ENCODE measurements at regions not wholly inside any gene's neighbourhood (a gene's known extent, or its start where the extent isn't known, plus 50 kb on each side); places are given as distances from the start of the nearest gene placed in this dataset.
"Not testable (repeated sequence)": the region's sequence is repeated elsewhere in the genome, so short reads cannot be mapped to it uniquely, and the experiment has no call there.

DNA sequence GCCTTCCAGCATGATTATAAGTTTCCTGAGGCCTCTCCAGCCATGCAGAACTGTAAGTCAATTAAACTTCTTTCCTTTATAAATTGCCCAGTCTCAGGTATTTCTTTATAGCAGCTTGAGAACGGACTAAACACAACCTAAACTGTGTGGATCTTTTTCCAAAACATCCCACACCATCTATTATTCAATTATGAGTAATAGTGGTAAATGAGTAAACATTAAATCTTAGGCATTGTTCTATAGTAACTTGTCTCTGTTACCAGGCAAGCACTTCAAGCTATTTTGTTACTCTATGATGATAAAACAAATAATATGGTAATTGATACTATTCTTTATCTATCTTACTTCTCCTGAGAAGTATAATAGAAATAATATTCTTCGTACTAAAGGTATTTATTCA, 536.9 kb upstream of the CHAC2 start:
- Mint-ChIP-seq H3K9me3 (peaks cover 2% of the 10 kb centered on the region), H3K4me1 (no peaks in the 10 kb centered on the region), H3K4me3 (no peak overlapping the region), H3K27ac (no peak overlapping the region), H3K27me3 (peaks cover 3% of the 10 kb centered on the region), H3K36me3 (no peaks in the 10 kb centered on the region)
- DNase-seq: no peak

DNA sequence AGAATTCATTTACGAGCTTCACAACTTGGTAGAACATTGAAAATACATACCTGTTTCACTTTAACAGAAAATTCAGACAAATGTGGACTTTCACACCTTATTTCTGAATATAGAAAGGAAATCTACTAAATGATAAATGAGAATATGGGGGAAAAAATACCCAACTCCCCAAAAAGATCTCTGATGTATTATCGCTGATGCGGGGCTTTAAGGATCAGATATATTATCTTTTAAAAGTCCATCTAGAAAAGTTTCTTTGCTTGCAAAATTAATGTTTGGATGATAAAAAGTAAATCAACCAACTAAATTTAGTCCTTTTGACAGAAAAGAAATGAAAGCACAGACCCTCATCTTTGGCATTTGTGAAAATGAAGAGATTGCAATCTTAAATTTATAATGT, 540.1 kb upstream of the CHAC2 start:
- H3K27ac Mint-ChIP-seq: no peak overlapping the region
- no peaks in the 10 kb centered on the region for H3K4me1 Mint-ChIP-seq
- H3K27me3 Mint-ChIP-seq: no peaks in the 10 kb centered on the region
- no peaks in the 10 kb centered on the region for H3K9me3 Mint-ChIP-seq
- H3K4me3 Mint-ChIP-seq: no peak overlapping the region
- DNase-seq: no peak
- H3K36me3 Mint-ChIP-seq: no peaks in the 10 kb centered on the region

DNA sequence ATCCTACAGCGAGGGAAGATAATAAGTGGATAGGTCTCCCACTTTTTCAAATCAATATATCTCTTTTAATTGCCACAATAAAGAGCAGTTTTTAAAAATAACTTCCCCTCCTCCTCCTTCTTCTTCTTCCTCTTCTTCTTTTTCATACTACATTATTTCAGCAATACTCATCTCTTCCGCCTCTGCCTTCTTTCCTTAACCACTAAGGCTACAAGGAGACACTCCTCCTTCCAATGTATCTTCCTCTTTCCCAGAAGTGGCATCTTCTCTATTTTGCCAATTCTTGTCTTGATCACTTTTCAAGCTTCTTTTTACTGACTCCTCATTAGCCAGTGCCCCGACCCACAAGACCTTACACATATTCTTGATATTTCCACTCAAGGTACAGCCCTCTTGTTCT, 546.6 kb upstream of the CHAC2 start:
- H3K36me3 Mint-ChIP-seq: no peaks in the 10 kb centered on the region
- no peaks in the 10 kb centered on the region for H3K27me3 Mint-ChIP-seq
- H3K27ac Mint-ChIP-seq: no peak overlapping the region
- DNase-seq: no peak
- H3K9me3 Mint-ChIP-seq: no peaks in the 10 kb centered on the region
- no peaks in the 10 kb centered on the region for H3K4me1 Mint-ChIP-seq
- no peak overlapping the region for H3K4me3 Mint-ChIP-seq

DNA sequence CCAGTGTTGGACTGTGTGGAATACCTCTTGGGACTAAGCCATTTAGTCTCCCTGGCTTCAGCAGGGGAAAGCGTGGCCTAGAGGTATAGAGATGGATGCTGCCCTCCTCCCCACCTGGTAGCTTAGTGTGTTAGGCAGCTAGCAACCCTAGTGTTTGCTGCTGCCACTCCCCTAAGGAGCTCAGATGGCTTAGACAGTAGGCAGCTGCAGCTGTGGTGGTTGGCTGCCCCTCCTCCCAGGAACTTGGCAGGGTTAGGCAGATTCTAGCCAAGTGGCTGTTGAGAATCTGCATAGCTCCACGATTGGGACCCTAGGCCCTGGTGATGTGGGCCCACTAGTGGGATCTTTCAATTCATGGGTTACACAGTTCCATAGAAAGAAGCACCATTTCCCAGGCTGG, 550.4 kb upstream of the CHAC2 start:
- Mint-ChIP-seq H3K9me3 (peaks cover 10% of the 10 kb centered on the region), H3K4me3 (no peak overlapping the region), H3K27me3 (no peaks in the 10 kb centered on the region), H3K4me1 (no peaks in the 10 kb centered on the region), H3K36me3 (no peaks in the 10 kb centered on the region), H3K27ac (no peak overlapping the region)
- no peak for DNase-seq

DNA sequence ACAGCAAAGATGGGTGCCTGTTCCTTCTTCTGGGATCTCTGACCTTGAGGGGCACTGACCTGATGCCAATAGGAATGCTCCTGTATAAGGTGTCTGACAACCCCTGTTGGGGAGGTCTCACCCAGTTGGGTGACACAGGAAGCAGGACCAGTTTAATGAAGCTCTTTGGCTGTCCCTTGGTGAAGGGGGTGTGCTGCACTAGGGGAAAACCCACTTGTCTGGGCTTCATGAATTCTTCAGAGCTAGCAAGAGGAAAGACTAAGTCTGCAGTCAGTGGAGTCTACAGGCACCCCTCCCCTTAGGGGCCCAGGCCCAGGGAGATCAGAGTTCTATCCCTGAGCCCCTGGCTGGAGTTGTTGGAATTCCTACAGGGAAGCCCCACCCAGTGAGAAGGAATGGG, 550.8 kb upstream of the CHAC2 start:
- H3K27me3 Mint-ChIP-seq: no peaks in the 10 kb centered on the region
- no peak overlapping the region for H3K27ac Mint-ChIP-seq
- DNase-seq: no peak
- no peaks in the 10 kb centered on the region for H3K4me1 Mint-ChIP-seq
- H3K4me3 Mint-ChIP-seq: no peak overlapping the region
- no peaks in the 10 kb centered on the region for H3K36me3 Mint-ChIP-seq
- H3K9me3 Mint-ChIP-seq: peaks cover 10% of the 10 kb centered on the region

DNA sequence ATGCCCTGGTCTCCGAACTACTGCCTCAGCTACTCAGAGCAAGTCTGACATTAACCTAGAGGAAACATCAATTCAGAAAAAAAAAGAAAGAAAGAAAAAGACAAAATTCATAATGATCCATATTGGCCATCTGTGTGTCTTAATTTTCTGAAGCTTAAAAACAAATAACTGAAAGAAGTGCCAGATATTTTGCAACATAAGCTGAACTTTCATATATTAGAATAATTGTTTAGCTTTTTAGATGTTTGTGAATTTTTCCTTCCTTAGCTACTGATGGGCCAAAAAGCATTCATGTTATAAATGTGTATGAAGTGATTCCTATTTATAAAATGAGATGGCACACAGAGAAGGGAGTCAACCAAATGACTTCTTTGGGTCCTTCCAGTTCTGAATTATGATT, 555.0 kb upstream of the CHAC2 start:
- H3K36me3 Mint-ChIP-seq: no peaks in the 10 kb centered on the region
- no peaks in the 10 kb centered on the region for H3K4me1 Mint-ChIP-seq
- H3K9me3 Mint-ChIP-seq: peaks cover 10% of the 10 kb centered on the region
- no peak overlapping the region for H3K4me3 Mint-ChIP-seq
- no peak for DNase-seq
- no peak overlapping the region for H3K27ac Mint-ChIP-seq
- no peaks in the 10 kb centered on the region for H3K27me3 Mint-ChIP-seq

DNA sequence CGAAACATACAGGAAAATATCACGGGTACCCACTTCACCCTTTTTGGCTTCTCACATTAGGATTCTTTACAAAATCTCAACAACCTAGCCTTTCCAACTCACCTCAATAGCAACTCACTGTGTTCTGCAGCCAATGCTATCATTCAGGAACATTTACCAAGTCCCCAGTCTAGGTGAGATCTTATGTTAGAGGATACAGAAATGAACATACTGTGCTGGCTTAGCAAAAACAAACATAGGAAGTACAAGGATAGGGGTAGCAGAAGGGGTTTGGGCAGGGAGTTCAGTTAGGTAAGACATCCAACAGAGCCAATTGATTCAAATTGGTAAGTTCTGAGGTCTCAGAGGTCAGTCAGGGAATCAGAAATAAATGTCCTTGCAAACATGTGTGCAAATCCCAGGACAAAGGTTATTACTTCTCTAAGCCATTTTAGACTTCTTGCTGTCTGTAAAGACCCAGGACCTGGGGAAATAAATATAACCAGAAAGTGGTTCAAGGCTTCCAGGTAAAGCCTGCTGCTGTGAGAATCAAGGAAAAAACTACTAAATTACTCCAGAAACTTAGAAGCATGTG, 556.3 kb upstream of the CHAC2 start:
- no peak overlapping the region for H3K4me3 Mint-ChIP-seq
- H3K27ac Mint-ChIP-seq: no peak overlapping the region
- no peaks in the 10 kb centered on the region for H3K36me3 Mint-ChIP-seq
- H3K4me1 Mint-ChIP-seq: no peaks in the 10 kb centered on the region
- no peaks in the 10 kb centered on the region for H3K27me3 Mint-ChIP-seq
- no peak for DNase-seq
- H3K9me3 Mint-ChIP-seq: peaks cover 10% of the 10 kb centered on the region

DNA sequence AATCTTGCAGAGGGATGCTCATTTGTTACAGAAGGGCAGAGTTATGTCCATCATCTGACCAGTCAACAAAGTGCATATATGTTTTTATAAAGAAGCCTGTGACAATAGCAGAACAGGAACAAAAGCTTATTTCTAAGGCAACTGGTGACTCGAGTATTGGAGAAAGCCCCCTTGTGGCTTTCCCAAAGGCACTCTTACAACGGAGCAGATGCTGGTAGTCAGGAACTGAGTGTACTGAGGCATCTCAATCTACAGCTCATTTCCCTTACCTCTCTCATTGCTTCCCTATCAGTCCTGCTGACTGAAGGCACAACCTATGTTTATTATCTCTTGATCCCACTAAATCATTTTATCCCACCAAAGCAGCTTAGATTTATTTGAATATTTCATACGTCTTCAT, 557.1 kb upstream of the CHAC2 start:
- no peak overlapping the region for H3K4me3 Mint-ChIP-seq
- no peak for DNase-seq
- H3K36me3 Mint-ChIP-seq: no peaks in the 10 kb centered on the region
- no peaks in the 10 kb centered on the region for H3K27me3 Mint-ChIP-seq
- H3K9me3 Mint-ChIP-seq: peaks cover 10% of the 10 kb centered on the region
- H3K27ac Mint-ChIP-seq: no peak overlapping the region
- H3K4me1 Mint-ChIP-seq: no peaks in the 10 kb centered on the region

DNA sequence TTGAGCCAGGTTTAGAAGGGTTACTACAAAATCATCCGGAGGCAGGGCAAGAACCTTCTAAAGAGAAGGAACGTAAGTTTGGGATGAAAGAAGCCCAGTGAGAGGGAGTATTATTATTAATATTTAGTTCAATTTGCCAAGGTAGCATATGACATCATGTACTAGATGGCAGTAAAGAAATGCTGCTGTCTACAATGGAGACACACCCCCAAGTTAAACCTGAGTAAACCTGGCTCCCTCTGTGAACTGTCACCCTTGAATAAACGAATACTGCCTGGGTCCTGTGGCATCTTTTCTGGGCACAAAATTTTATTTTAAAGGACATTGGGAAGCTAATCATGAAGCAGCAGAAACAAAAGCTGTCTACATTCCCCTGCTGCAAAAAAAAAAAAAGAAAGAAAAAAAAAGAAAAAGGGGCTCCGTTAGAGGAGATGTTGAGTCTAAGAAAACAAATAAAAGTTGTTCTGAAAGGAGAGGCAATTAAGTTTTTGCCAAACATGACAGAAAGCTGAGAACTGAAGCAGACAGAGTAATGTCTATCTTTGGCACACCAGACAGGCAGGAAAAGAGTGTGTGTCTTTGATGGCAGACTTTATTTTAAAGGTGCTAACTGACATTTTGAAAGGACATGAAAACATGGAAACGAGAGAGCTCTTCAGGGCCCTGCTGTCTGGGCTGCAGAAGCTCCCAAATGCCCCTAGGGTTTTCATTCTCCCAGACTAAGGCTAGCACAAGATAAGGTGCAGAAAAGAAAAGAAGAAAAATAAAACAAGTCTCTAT, 557.7 kb upstream of the CHAC2 start:
- Mint-ChIP-seq H3K9me3 (peaks cover 7% of the 10 kb centered on the region), H3K36me3 (no peaks in the 10 kb centered on the region), H3K27me3 (no peaks in the 10 kb centered on the region), H3K4me3 (no peak overlapping the region), H3K27ac (no peak overlapping the region), H3K4me1 (no peaks in the 10 kb centered on the region)
- DNase-seq: no peak

DNA sequence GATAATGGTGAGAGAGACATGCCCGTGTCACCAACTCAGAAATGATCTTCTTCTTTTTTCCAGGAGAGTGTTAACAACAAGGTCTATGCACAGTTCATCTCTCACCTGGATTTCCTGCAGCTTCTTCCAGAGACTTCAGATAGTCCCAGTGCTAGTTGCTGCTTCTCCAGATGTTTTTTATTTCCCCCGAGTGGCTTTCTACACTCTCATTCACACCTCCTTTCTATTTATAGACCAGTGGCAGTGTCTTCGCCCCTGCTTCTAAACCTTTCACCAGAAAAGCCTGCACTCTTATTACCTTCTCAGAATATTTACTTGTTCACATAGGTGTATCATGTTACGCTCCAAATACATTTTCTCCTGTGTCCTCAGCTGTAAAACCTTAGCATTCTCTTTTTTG, 558.8 kb upstream of the CHAC2 start:
- H3K27ac Mint-ChIP-seq: no peak overlapping the region
- peaks cover 1% of the 10 kb centered on the region for H3K9me3 Mint-ChIP-seq
- no peaks in the 10 kb centered on the region for H3K27me3 Mint-ChIP-seq
- no peaks in the 10 kb centered on the region for H3K4me1 Mint-ChIP-seq
- no peaks in the 10 kb centered on the region for H3K36me3 Mint-ChIP-seq
- H3K4me3 Mint-ChIP-seq: no peak overlapping the region
- no peak for DNase-seq

DNA sequence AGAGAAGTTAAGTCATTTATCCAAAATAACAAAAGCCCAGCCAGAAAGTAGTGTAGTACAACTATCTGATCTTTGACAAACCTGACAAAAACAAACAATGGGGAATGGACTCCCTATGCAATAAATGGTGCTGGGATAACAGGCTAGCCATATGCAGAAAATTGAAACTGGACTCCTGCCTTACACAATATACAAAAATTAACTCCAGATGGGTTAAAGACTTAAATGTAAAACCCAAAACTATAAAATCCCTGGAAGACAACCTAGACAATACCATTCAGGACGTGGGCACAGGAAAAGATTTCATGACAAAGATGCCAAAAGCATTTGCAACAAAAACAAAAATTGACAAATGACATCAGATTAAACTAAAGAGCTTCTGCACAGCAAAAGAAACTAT, 561.4 kb upstream of the CHAC2 start:
- not testable (repeated sequence) for H3K9me3 Mint-ChIP-seq, H3K27ac Mint-ChIP-seq, H3K4me1 Mint-ChIP-seq, H3K27me3 Mint-ChIP-seq, H3K36me3 Mint-ChIP-seq, H3K4me3 Mint-ChIP-seq, DNase-seq

DNA sequence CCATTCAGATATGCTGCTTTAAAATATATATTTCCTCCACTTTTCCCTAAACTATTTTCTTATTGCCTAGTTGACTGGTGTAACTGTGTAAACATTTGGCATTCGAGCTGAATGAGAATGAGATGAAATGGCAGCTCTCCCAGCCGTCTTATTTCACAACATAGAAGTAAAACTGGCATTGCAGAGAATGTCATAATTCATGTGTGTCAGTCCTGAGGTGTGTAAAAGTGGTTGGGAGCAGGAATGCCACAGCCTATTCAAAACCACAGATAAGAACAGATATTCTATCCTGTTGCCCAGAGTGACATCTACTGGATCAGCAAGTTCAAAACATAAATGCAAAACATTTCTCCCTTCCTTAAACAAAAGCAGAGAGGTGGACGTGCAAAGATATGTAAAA, 565.5 kb upstream of the CHAC2 start:
- Mint-ChIP-seq H3K9me3 (peaks cover 1% of the 10 kb centered on the region), H3K27me3 (no peaks in the 10 kb centered on the region), H3K36me3 (no peaks in the 10 kb centered on the region), H3K4me1 (no peaks in the 10 kb centered on the region), H3K27ac (no peak overlapping the region), H3K4me3 (no peak overlapping the region)
- no peak for DNase-seq

DNA sequence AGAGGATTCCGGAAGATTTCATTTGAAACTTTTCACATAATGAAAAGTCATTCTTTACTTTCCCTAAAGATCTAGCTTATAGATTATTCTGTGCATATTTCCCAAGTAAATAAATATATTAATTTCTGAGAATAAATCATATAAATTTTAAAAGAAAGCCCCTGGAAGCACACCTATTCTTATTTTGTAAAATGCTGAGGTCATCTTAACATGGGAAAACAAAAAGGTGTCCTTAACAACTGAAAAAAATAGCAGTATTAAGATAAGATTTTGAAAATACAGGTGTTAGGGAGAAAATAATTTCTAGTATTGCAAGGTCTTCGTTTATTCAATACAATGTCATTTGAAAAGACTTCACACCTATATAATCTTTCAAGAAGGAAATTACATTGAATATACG, 567.5 kb upstream of the CHAC2 start:
- H3K4me3 Mint-ChIP-seq: no peak overlapping the region
- H3K4me1 Mint-ChIP-seq: no peaks in the 10 kb centered on the region
- no peak overlapping the region for H3K27ac Mint-ChIP-seq
- DNase-seq: no peak
- H3K9me3 Mint-ChIP-seq: peaks cover 1% of the 10 kb centered on the region
- H3K27me3 Mint-ChIP-seq: no peaks in the 10 kb centered on the region
- no peaks in the 10 kb centered on the region for H3K36me3 Mint-ChIP-seq

DNA sequence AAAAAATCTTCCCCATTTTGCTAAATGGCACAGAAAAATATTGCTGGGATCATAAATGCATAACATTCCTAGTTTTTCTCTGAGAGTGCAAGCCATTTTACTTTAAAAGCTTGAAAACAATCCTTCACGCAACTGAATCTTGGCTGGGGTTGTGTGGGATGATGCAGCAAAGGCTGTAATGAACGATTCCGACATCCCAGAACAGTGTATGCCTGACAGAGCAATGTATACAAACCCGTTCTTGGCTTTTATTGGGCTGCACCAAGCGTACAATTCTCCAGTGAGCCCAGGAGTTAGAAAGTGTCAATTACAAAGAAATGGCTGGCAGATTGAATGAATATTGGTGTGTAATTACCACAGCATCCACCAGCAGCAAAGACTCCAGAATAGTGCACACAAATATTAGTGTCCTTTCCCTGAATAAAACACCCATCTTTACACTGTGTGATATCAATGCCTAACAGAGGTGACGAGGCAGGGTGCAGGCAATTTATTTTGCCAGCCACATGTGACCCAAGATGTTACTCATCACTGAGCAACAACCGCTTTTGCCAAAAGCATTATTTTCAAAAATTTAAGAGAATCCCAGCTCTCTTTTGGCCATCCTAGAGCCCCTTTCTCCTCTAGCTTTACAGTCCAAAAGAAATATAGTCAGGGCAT, 578.6 kb upstream of the CHAC2 start:
- no peak overlapping the region for H3K27ac Mint-ChIP-seq
- H3K4me1 Mint-ChIP-seq: no peaks in the 10 kb centered on the region

DNA sequence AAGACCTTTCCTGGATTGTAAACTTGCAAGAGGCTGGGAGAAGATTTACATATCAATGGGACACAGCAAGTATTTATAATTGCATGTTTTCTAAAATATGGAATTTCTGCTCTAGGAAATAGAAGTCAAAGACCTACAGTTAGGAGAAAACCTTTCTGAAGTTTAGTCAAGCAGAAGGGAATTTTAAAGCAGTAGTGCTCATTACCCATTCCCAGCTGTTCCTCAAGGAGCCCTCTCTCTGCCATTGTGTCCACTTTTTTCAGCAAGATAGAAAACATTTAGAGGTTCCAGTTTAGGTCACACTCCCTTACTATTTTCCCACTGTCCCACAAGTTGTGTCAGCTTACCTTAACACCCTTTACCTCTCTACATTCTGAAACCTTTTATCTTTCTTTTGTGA, 584.0 kb upstream of the CHAC2 start:
- no peaks in the 10 kb centered on the region for H3K4me1 Mint-ChIP-seq
- no peak overlapping the region for H3K4me3 Mint-ChIP-seq
- no peaks in the 10 kb centered on the region for H3K27me3 Mint-ChIP-seq
- DNase-seq: no peak
- no peak overlapping the region for H3K27ac Mint-ChIP-seq
- H3K36me3 Mint-ChIP-seq: no peaks in the 10 kb centered on the region
- no peaks in the 10 kb centered on the region for H3K9me3 Mint-ChIP-seq

More for the DNA sequence above, 578.6 kb upstream of the CHAC2 start:
- H3K36me3 Mint-ChIP-seq: no peaks in the 10 kb centered on the region
- no peak overlapping the region for H3K4me3 Mint-ChIP-seq
- H3K27me3 Mint-ChIP-seq: no peaks in the 10 kb centered on the region
- H3K9me3 Mint-ChIP-seq: no peaks in the 10 kb centered on the region
- DNase-seq: no peak

DNA sequence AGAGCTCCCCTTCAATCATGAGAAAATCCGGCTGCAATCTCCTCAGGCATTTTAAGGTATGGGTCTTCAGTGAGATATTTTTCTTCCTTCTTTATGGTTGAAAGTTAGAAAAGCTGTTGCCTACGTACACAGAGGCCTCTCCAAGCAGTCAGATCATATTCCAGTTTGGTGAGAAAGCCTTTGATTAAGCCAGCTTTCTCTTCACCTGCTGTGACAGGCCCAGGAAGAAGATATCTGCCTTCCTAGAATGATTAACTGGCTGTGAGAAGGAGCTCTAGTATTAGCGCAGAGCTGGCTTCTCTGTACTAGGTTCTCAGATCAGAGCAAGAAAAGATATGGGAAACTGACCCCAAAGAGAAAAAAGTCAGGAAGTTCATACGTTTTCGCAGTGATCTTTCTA, 585.0 kb upstream of the CHAC2 start:
- H3K9me3 Mint-ChIP-seq: no peaks in the 10 kb centered on the region
- DNase-seq: no peak
- no peak overlapping the region for H3K27ac Mint-ChIP-seq
- H3K4me3 Mint-ChIP-seq: no peak overlapping the region
- no peaks in the 10 kb centered on the region for H3K36me3 Mint-ChIP-seq
- no peaks in the 10 kb centered on the region for H3K4me1 Mint-ChIP-seq
- H3K27me3 Mint-ChIP-seq: no peaks in the 10 kb centered on the region

Data from activated naive CD8-positive, alpha-beta T cell treated with anti-CD3 and anti-CD28 coated beads for 36 hours (primary cell).